Stimulated activated CD8-positive, alpha-beta memory T cell treated with anti-CD3 and anti-CD28 coated beads, Interleukin-12 subunit alpha, Interleukin-12 subunit beta, amount 100 ng/mL, for 24 hours (primary cell): ENCODE measurements at regions not wholly inside any gene's neighbourhood (a gene's known extent, or its start where the extent isn't known, plus 50 kb on each side); places are given as distances from the start of the nearest gene placed in this dataset.

ENCODE experiments used
- DNase-seq: peaks from one replicate; pipeline ENCODE4 v3.0.0-alpha.2; 2020; ENCODE audit errors: extremely low read depth

DNA sequence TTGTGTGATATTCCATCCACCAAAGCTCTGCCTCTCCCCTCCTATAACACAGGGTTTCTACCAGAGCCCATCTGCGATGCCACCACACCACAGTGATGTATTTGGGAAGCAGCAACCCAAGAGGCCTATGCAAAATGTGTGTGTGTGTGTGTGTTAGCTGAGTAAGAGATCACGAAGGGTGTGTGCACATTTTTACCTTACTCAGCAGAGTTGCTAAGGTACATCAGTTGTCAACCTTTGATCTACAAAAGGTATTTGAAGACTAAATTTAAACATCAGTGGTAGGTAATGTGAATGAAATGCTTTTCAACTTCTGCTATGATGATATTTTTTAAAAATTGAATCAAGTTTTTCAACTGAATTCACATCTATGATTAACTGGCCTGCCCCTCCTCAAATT is 227.6 kb downstream of the FBXO15 start:
- no peak for DNase-seq

- no peak for DNase-seq
Measured at GRCh38 chr18:73918816-73919215, 228.8 kb downstream of the FBXO15 start.

DNA sequence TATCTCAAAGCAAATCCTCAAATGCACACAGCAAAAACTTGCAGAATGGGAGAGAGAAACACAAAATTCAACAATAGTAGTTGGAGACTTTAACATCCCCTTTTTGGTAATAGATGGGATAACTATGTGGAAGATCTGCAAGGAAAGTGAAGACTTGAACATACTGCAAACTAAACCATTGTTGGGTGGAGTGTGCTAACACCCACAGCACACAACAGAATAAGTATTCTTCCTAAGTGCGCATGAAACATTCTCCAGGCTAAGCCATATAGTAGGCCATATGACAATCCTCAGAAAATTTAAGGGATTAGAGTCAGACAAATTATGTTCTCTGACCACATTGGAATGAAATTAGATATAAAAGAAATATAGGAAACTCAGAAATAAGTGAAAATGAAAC is 230.6 kb downstream of the FBXO15 start:
- no peak for DNase-seq

GRCh38 chr18:73913505-73913904 is 234.1 kb downstream of the FBXO15 start:
- no peak for DNase-seq

GRCh38 chr18:73908323-73908722 is 239.3 kb downstream of the FBXO15 start:
- DNase-seq: no peak

DNA sequence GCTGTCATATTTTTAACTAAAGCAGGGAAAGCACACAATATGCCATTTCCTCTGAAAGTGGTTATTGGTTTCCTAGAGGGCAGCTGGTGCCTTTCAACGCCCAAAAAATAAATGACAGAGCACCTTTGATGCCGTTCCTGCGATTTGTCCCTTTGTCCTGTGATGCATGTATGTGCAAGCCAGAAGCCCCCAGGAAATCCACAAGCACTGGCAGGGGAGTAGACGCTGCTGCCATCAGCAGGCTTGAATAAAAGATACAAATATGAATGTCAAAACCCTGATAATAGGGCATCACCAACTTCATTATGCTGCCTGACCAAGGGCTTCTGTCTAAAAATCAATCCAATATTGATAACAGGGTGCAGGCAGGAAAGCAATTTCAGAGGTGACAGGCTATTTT is 246.1 kb downstream of the FBXO15 start:
- no peak for DNase-seq

DNA sequence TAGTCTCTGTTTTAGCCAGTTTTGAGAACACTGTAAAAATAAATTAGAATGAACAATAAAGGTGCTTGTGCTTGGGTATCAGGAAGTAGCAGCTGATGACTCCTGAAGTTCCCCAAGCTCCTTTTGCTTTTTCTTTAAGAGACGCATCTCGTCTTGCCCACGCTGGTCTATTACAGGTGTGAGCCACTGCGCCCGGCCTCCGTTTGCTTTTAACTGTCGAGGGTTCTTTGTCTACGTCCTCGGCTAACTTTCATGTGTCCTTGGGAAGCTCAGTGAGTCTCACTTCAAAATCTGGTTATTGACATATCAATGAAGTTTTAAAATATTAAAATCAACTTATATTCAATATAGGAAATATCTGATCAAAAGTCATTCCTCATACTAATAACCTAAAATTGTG is 246.5 kb downstream of the FBXO15 start:
- no peak for DNase-seq

DNA sequence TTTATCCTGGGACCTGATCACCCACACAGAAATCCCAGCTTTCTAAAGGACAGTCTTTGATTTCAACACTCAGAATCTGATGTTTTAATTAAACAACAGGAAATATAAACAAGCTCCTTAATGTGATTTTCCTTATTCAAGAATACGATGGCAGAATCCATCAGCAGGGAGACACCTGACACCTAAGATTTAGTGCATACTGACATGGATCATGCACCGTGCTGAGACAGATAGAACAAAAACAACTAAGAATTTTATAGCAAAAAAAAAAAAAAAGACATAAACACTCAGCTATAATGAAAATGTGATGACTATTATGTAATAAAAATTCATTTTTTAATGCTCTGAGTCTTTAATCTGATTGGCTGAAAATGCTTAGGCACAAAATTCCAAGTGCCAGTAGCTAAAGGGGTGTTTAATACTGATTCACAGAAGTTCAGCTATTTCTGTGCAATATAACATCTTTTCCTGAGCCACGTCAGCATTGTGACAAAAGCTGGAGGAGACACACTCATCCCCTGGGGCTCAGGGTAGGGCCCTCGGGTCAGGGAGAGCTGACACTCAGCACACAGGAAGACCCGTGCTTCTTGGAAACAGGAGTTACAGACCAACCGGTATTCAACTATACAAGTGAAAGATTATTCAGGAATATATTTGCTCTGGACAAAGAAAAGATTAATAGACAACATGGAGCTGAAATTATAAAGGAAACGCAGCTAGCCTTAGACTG is 247.4 kb downstream of the FBXO15 start:
- no peak for DNase-seq

- DNase-seq: no peak
Measured at GRCh38 chr18:73897517-73897916, 250.1 kb downstream of the FBXO15 start.

DNA sequence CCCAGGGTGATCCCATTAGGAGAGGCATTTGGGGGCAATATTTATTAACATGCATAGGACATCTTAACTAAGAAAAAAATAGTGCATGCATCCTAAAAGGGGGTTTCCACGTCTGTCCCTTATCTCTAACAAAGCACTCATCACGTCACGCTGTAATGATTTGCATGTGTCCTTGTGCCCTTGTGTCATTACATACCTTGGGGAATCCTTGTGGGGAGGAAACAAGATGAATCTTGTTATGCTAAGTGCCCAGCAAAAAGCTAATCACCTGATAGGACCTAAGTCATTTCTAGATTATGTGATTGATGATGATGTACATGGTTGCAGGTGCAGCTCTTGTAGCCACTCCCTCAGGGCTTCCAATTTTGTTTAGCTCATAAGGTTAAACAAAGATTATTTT is 250.9 kb downstream of the FBXO15 start:
- no peak for DNase-seq

- no peak for DNase-seq
Measured at GRCh38 chr18:73895701-73896100, 251.9 kb downstream of the FBXO15 start.

DNA sequence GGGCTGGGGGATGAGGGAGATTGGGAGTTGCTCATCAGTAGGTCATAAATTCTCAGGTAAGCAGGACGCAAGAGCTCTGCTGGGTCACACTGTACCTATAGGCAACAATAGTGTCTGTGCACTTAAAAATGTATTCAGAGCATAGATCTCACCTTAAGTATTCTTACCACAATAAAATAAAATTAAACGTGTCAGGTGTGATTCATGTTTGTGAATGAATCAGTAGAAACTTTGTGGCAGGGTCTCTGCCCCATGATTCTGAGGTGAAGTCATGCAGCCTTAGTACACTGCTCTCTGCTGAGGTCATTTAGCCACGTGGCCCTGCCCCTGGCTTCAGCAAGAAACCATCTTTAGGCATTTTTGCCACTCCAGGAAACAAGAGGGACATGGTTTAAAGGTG is 253.8 kb downstream of the FBXO15 start:
- DNase-seq: no peak

DNA sequence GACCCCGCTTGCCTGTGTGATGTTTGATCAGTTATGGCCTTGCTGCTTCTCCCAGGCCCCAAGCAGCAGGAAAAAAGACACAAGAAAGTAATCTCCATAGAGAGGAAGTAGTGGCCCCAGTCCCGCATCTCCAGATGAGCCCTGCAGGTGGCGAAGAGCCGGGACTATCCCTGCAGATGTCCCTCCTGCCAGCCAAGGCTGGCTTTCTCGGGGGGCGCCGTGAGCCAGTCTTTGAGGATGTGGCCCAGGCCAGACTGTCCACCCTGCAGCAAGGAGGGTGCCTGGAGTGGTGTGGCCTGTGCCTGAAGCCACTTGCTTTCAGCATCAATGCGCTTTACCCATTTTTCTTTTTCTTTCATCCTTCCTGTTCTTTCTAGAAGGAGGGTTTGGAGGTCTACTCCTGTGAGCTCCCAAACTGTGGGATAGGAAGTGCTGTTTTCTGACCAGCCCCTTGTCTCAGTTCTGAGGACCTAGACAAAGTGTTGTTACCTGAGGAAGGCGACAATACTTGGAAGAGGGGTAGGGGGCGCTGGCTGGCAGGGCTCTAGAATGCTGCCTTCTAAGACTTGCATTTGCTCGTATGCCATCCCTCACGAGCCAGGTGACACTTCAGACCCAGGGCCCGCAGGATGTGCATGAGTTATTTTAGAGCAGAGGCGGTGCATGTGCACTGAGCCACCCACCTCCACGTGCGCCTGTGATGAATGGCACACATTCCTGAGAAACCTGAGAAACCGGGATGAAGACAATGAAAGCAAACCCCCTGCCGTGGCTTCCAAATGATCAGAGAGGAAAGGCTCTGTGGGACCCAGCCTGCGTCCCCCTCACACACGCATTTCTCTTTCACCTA is 255.8 kb downstream of the FBXO15 start:
- no peak for DNase-seq

- DNase-seq: no peak
Measured at GRCh38 chr18:73888565-73888964, 259.1 kb downstream of the FBXO15 start.

DNA sequence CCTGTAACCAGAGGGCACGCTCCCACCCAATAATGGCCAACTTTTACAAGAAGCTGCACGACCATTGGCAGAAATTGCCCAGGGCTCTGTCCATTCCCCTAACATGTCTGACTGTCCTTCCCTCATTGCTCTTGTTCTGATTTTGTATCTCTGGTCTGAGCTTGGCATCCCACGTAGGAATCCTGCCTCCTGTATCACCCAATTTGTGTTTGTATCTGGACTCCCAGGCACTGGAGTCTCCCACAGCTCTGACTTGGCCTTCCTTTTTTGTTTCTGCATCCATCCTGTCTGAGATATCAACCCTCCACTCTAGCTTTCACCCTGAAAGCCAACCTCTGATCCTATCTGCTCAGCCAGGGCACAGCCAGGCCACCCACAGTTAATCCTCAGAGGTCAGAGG is 259.8 kb downstream of the FBXO15 start:
- DNase-seq: no peak

- no peak for DNase-seq
Measured at GRCh38 chr18:73884868-73885267, 262.8 kb downstream of the FBXO15 start.

DNA sequence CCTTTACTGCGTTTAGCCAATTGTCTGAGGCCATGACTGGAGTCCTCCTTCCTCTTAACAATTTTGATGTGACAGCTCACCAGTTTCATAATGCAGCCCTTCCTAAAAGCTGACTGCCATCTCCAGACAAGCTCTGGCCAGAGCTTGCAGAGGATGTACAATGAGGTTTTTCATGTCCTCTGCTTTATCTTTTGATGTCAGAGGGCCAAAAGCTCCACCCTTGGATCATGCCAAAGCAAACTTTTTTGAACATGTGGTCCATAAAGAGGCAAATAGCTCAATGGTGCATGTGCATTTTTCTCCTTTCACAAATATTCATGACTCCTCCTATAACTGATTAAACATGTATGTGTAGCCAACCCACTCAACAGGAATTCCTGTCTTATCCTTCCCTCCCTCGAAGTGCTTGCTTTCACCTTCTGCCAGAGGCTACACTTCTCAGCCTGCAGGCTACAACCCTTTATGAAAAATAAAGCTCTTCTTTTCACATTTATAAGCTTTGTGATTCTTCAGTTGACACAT is 266.2 kb downstream of the FBXO15 start:
- no peak for DNase-seq

- DNase-seq: no peak
Measured at GRCh38 chr18:73880387-73880786, 267.2 kb downstream of the FBXO15 start.

DNA sequence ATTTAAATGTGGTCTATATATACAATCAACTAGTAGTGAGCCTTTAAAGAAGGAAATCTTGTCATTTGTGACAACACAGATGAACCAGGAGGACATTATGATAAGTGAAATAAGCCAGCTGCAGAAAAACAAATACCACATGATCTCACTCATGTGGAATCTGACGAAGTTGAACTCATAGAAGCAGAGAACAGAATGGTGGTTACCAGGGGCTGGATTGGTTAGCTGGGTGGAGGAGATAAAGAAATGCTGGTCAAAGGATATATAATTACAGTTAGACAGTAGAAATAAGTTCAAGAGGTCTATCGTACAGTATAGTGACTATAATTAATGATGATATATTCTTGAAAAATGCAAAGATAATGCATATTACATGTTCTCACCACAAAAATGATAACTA is 267.9 kb downstream of the FBXO15 start:
- no peak for DNase-seq

DNA sequence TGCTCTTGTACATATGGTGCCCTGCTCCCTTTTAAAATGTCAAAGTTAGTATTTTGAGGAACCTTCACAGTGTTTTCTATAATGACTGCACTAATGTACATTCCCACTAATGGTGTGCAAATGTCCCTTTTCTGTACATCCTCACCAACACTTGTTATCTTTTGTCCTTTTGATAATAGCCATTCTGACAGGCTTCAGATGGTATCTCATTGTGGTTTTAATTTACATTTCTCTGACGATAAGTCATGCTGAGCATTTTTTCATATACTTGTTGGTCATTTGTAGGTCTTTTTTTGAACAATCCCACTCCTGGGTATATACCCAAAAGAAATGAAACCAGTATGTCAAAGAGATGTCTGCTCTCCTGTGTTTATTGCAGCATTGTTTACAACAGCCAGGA is 268.3 kb downstream of the FBXO15 start:
- DNase-seq: no peak

DNA sequence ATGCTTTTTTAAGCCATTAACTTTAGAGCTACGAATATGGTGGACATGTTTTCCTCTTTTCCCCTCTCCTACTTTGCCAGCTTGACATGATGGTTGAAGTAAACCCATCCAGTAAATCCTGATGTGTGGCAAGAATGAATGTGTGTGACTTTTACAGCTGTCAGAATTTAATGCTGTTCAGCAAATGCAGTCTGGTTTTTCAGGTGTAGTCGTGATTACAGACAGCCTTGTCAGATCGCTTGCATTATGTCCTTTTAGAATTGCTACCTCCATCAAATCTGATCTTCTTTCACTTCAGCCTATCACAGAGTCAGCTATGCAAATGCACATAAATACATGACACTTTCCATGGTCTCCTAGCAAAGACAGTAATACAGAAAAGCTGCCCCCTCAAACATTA is 278.5 kb downstream of the FBXO15 start:
- DNase-seq: no peak

- no peak for DNase-seq
Measured at GRCh38 chr18:73861771-73862170, 285.9 kb downstream of the FBXO15 start.

- no peak for DNase-seq
Measured at GRCh38 chr18:73859837-73860397, 287.7 kb downstream of the FBXO15 start.
